ENCODE measurements at regions not wholly inside any gene's neighbourhood (a gene's known extent, or its start where the extent isn't known, plus 50 kb on each side); places are given as distances from the start of the nearest gene placed in this dataset.

DNA sequence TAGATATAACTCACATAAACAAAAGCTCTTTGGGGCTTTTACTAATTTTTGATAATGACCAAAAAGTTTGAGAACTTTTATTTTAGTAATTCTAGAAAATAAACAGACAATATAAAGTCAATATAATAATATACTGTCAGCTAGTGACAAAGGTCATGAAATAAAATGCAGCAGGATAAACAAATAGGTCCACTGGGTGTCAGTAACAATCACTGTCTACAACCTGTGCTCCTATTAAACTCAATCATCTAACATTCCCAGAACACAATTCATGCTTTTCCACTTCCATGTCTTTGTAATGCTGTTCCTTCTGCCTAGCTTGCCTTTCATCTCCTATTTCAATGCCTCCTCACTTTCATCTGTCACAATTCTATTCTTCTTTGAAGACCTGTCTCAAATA lies 186.1 kb downstream of the GIPC2 start:
- no peak overlapping the region for H3K4me2 ChIP-seq (ENCODE audit: low read depth, low read length, poor library complexity, severe bottlenecking)
- H3K79me2 ChIP-seq (ENCODE audit: insufficient read depth, low read length) = no peaks in the 10 kb centered on the region
- no peaks in the 10 kb centered on the region for H3F3A ChIP-seq (ENCODE audit: insufficient read depth)
- TF ChIP-seq, protein P1, sequence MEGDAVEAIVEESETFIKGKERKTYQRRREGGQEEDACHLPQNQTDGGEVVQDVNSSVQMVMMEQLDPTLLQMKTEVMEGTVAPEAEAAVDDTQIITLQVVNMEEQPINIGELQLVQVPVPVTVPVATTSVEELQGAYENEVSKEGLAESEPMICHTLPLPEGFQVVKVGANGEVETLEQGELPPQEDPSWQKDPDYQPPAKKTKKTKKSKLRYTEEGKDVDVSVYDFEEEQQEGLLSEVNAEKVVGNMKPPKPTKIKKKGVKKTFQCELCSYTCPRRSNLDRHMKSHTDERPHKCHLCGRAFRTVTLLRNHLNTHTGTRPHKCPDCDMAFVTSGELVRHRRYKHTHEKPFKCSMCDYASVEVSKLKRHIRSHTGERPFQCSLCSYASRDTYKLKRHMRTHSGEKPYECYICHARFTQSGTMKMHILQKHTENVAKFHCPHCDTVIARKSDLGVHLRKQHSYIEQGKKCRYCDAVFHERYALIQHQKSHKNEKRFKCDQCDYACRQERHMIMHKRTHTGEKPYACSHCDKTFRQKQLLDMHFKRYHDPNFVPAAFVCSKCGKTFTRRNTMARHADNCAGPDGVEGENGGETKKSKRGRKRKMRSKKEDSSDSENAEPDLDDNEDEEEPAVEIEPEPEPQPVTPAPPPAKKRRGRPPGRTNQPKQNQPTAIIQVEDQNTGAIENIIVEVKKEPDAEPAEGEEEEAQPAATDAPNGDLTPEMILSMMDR (IDR thresholded peaks at IDR 0.05; ENCODE audit: insufficient read depth, low read length, poor library complexity, severe bottlenecking) = no peak
- TF ChIP-seq EZH2phosphoT487 (conservative IDR thresholded peaks at IDR 0.05; ENCODE audit: low read length) = no peak
- no peak overlapping the region for H3K4me3 ChIP-seq (ENCODE audit: insufficient read depth, low read length, poor library complexity, severe bottlenecking)
- no peaks in the 10 kb centered on the region for H3K36me3 ChIP-seq (ENCODE audit: low read length)
- no peak overlapping the region for H3K9ac ChIP-seq (ENCODE audit: low read length)
- H3K9me3 ChIP-seq (ENCODE audit: insufficient read depth, low read length) = no peaks in the 10 kb centered on the region
- no peaks in the 10 kb centered on the region for H3K27me3 ChIP-seq (ENCODE audit: low read length)
- H4K20me1 ChIP-seq (ENCODE audit: low read depth, low read length) = no peaks in the 10 kb centered on the region
- H3K9me2 ChIP-seq (replicated peaks; ENCODE audit: insufficient read depth, low read length) = 0 out of 2 replicates have a peak, but pooled peaks cover 5% of the 10 kb centered on the region
- no peak overlapping the region for H2AFZ ChIP-seq (ENCODE audit: low read depth, low read length, severe bottlenecking)
- no peak overlapping the region for H3K27ac ChIP-seq (ENCODE audit: low read depth, low read length)

DNA sequence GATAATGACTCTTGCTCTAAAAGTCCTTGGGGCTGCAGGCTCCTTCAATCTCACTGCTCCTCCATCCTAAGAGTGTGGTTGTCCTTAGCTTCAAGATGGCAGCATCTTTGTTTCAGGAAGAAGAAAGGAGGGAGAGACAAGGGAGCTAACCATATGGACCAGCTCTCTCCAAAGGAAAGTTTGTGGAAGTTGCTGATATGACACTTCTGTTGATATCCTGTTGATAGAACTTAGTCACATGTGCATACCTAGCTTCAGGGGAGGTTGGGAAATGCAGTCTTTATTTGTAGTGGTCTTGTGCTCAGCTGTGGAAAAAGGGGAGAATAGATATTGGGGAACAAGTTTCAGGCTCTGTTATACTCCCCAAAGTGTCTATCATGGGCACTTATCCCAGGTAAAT lies 186.9 kb downstream of the GIPC2 start:
- H3F3A ChIP-seq (ENCODE audit: insufficient read depth) = no peaks in the 10 kb centered on the region
- H3K9me3 ChIP-seq (ENCODE audit: insufficient read depth, low read length) = no peaks in the 10 kb centered on the region
- TF ChIP-seq, protein P1 (IDR thresholded peaks at IDR 0.05; ENCODE audit: insufficient read depth, low read length, poor library complexity, severe bottlenecking) = no peak
- TF ChIP-seq EZH2phosphoT487 (conservative IDR thresholded peaks at IDR 0.05; ENCODE audit: low read length) = no peak
- 0 out of 2 replicates have a peak, but pooled peaks cover 5% of the 10 kb centered on the region for H3K9me2 ChIP-seq (replicated peaks; ENCODE audit: insufficient read depth, low read length)
- H3K27ac ChIP-seq (ENCODE audit: low read depth, low read length) = no peak overlapping the region
- no peaks in the 10 kb centered on the region for H3K79me2 ChIP-seq (ENCODE audit: insufficient read depth, low read length)
- H4K20me1 ChIP-seq (ENCODE audit: low read depth, low read length) = no peaks in the 10 kb centered on the region
- H3K4me3 ChIP-seq (ENCODE audit: insufficient read depth, low read length, poor library complexity, severe bottlenecking) = no peak overlapping the region
- no peak overlapping the region for H3K4me2 ChIP-seq (ENCODE audit: low read depth, low read length, poor library complexity, severe bottlenecking)
- H3K9ac ChIP-seq (ENCODE audit: low read length) = no peak overlapping the region
- H2AFZ ChIP-seq (ENCODE audit: low read depth, low read length, severe bottlenecking) = no peak overlapping the region
- H3K36me3 ChIP-seq (ENCODE audit: low read length) = no peaks in the 10 kb centered on the region
- H3K27me3 ChIP-seq (ENCODE audit: low read length) = no peaks in the 10 kb centered on the region

GRCh38 chr1:78234496-78234895 lies 188.7 kb downstream of the GIPC2 start:
- Histone ChIP-seq H3K27me3 (ENCODE audit: low read length) (no peaks in the 10 kb centered on the region), H3K79me2 (ENCODE audit: insufficient read depth, low read length) (no peaks in the 10 kb centered on the region), H3K27ac (ENCODE audit: low read depth, low read length) (no peak overlapping the region), H3K9me2 (replicated peaks; ENCODE audit: insufficient read depth, low read length) (0 out of 2 replicates have a peak, but pooled peaks cover 5% of the 10 kb centered on the region), H3K9ac (ENCODE audit: low read length) (no peak overlapping the region), H3K4me2 (ENCODE audit: low read depth, low read length, poor library complexity, severe bottlenecking) (no peak overlapping the region), H4K20me1 (ENCODE audit: low read depth, low read length) (no peaks in the 10 kb centered on the region), H3F3A (ENCODE audit: insufficient read depth) (no peaks in the 10 kb centered on the region), H3K4me3 (ENCODE audit: insufficient read depth, low read length, poor library complexity, severe bottlenecking) (no peak overlapping the region), H3K36me3 (ENCODE audit: low read length) (no peaks in the 10 kb centered on the region), H3K9me3 (ENCODE audit: insufficient read depth, low read length) (no peaks in the 10 kb centered on the region), H2AFZ (ENCODE audit: low read depth, low read length, severe bottlenecking) (no peak overlapping the region)
- TF ChIP-seq EZH2phosphoT487 (conservative IDR thresholded peaks at IDR 0.05; ENCODE audit: low read length) = no peak
- TF ChIP-seq, protein P1 (IDR thresholded peaks at IDR 0.05; ENCODE audit: insufficient read depth, low read length, poor library complexity, severe bottlenecking) = no peak
